Effector memory CD4-positive, alpha-beta T cell (primary cell): ENCODE measurements at regions not wholly inside any gene's neighbourhood (a gene's known extent, or its start where the extent isn't known, plus 50 kb on each side); places are given as distances from the start of the nearest gene placed in this dataset.

ENCODE experiments used
- DNase-seq, 3 donors: peaks; one replicate each; pipeline ENCODE4 v3.0.0-alpha.2; 2020
- H3K27ac ChIP-seq: 2 replicates; pipeline ENCODE4 v1.7.0; 2013; ENCODE audit warnings: mild to moderate bottlenecking, low read length, moderate library complexity; ENCODE audit not compliant: insufficient read depth, poor library complexity, severe bottlenecking
- H3K27me3 ChIP-seq: replicated peaks from 2 replicates; pipeline ENCODE4 v1.7.0; 2013; ENCODE audit warnings: mild to moderate bottlenecking, low read length; ENCODE audit not compliant: insufficient read depth, control insufficient read depth, poor library complexity, severe bottlenecking
- H3K36me3 ChIP-seq: 2 replicates; pipeline ENCODE4 v1.7.0; 2013; ENCODE audit warnings: mild to moderate bottlenecking, low read length, moderate library complexity; ENCODE audit not compliant: control insufficient read depth, insufficient read depth
- H3K4me1 ChIP-seq: 2 replicates; pipeline ENCODE4 v1.7.0; 2013; ENCODE audit warnings: low read length, mild to moderate bottlenecking; ENCODE audit not compliant: control insufficient read depth, insufficient read depth, poor library complexity, severe bottlenecking
- H3K4me3 ChIP-seq: 2 replicates; pipeline ENCODE4 v1.7.0; 2013; ENCODE audit warnings: low read length, low read depth, mild to moderate bottlenecking; ENCODE audit not compliant: insufficient read depth, poor library complexity, severe bottlenecking
- H3K9me3 ChIP-seq: 2 replicates; pipeline ENCODE4 v1.7.0; 2013; ENCODE audit warnings: mild to moderate bottlenecking, low read length, moderate library complexity; ENCODE audit not compliant: control insufficient read depth

DNA sequence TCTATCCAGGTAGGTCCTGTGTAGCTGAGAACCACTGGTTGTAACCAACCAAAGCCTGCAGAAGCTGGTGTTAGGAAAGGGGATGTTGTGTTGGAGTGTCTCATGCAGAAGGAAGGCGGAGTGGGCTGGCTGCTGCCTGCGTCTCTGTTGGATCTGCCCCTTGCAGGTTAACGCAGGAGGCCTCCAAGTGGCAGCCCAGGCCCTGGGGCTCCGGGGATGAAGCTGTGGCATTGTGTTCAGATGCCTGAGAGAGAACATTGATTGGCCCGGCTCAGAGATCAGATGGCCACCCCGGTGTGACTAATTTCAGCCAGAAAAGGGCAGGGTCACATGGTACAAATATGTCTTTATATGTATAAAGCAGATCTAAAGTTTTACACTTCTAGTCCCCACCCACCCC is 216.0 kb downstream of the GLI2 start:
- no peaks in the 10 kb centered on the region for H3K36me3 ChIP-seq
- H3K27me3 ChIP-seq: no peaks in the 10 kb centered on the region
- DNase-seq: no peak
- H3K9me3 ChIP-seq: no peaks in the 10 kb centered on the region
- no peaks in the 10 kb centered on the region for H3K4me1 ChIP-seq
- no peak overlapping the region for H3K4me3 ChIP-seq
- H3K27ac ChIP-seq: no peak overlapping the region

DNA sequence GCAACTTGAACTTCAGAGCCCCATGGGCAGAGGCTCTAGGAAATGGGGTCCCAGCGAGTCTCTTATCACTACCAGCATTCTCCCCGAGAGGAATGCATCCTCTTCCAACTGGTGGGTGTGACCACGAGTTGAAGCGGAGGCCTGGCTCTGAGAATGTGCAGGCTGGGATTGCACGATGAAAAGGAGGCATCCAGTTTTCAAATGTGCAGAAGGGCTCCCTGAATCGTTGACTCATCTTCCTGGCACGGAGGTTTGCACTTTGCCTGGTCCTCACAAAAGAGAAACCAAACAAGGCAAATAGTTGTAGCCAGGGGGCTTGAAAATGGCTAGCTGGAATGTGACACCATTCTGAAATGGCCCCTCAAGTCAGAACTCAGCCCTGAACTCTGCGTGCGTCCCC is 216.7 kb downstream of the GLI2 start:
- DNase-seq: no peak
- no peak overlapping the region for H3K27ac ChIP-seq
- no peak overlapping the region for H3K4me3 ChIP-seq
- H3K36me3 ChIP-seq: no peaks in the 10 kb centered on the region
- H3K4me1 ChIP-seq: no peaks in the 10 kb centered on the region
- no peaks in the 10 kb centered on the region for H3K9me3 ChIP-seq
- no peaks in the 10 kb centered on the region for H3K27me3 ChIP-seq

DNA sequence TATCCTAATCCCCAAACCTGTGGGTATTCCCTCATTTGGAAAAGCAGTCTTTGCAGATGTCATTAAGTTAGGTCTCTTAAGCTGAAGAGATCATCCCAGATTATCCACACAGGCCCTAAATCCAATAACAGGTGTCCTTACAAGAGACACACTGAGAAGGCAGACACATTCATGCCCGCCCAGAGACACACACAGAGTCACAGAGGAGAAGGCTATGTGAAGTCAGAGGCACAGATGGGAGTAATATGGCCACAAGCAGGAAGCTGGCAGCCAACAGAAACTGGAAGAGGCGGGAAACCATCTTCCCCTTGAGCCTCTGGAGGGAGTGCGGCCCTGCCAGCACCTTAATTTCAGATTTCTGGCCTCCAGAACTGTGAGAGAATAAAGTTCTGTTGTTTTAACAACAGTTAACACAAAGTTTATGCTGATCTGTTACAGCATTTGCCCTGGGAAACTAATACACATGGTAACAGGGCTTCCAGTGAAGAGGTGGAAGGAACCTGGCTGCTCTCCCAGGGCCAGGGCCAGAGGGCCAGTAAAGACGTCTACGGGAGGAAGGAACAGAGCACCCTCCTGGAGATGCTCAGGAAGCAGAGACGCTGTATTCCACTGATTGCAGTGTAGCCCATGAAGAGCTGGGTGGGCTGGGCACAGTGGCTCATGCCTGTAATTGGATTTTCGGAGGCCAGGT is 217.5 kb downstream of the GLI2 start:
- Histone ChIP-seq H3K36me3 (no peaks in the 10 kb centered on the region), H3K9me3 (no peaks in the 10 kb centered on the region), H3K4me1 (no peaks in the 10 kb centered on the region), H3K4me3 (no peak overlapping the region), H3K27me3 (no peaks in the 10 kb centered on the region), H3K27ac (no peak overlapping the region)
- no peak for DNase-seq

DNA sequence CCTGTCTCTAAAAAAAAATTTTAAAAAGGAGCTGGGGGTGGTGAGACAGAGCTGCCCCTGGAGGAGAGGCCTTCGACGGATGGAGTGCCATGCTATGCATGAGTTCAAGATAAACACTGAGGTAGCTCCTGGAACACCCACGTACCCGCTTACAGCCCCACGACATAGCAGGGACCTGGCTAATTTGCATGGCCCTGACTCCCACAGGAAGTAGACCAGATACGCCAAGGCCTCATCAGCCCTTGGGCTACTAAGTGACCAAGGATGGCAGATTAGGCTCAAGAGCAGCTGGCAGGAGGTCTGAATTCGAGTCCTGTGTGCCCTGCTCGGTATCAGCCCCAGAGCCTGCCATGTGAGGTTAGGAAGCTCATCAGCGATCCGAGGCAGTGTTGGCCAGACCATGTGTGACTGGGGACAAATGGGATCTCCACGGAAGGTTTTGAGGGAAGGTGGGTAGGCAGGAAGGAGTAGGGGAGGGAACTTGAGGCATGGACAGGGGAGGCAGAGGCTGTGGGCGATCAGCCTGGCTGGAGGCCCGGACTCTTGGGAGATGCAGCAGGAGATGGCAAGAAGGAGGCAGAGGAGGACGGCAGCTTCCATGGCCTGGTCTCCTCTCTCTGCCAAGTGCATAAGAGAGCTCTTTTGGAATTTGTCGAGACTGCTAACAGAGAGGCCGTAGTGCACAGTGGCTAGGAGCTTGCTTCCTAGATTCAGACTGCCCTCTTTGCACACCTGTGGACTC is 218.3 kb downstream of the GLI2 start:
- Histone ChIP-seq H3K27me3 (no peaks in the 10 kb centered on the region), H3K27ac (no peak overlapping the region), H3K4me3 (no peak overlapping the region), H3K36me3 (no peaks in the 10 kb centered on the region), H3K9me3 (no peaks in the 10 kb centered on the region), H3K4me1 (no peaks in the 10 kb centered on the region)
- DNase-seq: no peak

DNA sequence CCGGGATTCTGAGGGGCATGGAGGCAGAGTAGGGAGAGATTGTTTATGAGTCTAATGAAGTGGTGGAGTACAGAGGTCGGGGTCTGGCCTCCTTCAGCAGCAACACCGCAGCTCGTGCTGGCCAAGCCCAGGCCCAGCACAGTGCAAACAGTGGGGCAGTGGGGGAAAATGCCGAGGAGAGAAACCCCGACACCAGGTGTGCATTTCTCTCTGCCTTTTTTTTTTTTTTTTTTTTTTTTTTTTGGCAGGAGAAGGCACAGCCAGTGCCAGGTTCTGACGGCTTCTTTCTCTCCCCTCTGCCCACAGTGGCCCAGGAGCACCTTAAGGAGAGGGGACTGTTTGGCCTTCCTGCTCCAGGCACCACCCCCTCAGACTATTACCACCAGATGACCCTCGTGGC is 219.3 kb downstream of the GLI2 start:
- H3K4me3 ChIP-seq: no peak overlapping the region
- DNase-seq: no peak
- H3K27me3 ChIP-seq: no peaks in the 10 kb centered on the region
- H3K9me3 ChIP-seq: no peaks in the 10 kb centered on the region
- no peak overlapping the region for H3K27ac ChIP-seq
- no peaks in the 10 kb centered on the region for H3K4me1 ChIP-seq
- no peaks in the 10 kb centered on the region for H3K36me3 ChIP-seq

GRCh38 chr2:120955427-120955826 is 219.8 kb downstream of the GLI2 start:
- no peaks in the 10 kb centered on the region for H3K27me3 ChIP-seq
- H3K4me1 ChIP-seq: no peaks in the 10 kb centered on the region
- DNase-seq: no peak
- H3K27ac ChIP-seq: no peak overlapping the region
- no peaks in the 10 kb centered on the region for H3K36me3 ChIP-seq
- H3K4me3 ChIP-seq: no peak overlapping the region
- no peaks in the 10 kb centered on the region for H3K9me3 ChIP-seq

DNA sequence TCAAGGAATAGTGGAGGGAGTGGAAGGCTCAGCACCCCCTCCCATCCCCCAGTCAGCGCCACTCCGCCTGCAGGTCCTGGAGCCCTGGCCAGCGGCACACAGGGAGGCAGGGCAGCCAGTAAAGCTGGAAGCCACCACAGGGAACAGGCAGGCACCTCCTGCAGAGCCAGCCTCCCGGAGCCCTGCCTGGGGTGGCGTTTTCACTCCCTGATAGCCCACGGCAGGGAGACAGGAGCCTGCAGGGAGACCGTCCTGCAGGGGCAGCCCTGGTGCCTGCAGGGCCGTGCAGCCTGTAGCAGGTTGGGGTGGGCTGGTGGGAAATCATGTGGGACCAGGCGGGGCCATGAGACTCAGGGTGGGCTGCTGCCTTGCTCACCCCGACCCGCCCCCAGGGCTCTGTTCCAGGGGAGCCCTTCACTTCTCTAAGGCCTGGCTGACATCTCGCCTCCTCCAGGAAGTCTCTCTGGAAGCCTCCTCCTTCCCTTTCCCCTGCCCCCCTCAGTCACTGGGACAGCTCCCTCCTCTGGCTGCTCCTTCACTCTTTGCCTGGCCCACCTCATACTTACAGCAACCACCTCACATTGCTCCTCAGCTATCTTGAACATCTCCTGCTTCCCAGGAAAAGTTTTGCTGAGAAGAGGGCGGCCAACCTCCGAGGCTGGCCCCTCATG is 221.0 kb downstream of the GLI2 start:
- no peaks in the 10 kb centered on the region for H3K9me3 ChIP-seq
- H3K36me3 ChIP-seq: no peaks in the 10 kb centered on the region
- H3K27me3 ChIP-seq: no peaks in the 10 kb centered on the region
- H3K4me1 ChIP-seq: no peaks in the 10 kb centered on the region
- no peak overlapping the region for H3K4me3 ChIP-seq
- no peak for DNase-seq
- H3K27ac ChIP-seq: no peak overlapping the region

DNA sequence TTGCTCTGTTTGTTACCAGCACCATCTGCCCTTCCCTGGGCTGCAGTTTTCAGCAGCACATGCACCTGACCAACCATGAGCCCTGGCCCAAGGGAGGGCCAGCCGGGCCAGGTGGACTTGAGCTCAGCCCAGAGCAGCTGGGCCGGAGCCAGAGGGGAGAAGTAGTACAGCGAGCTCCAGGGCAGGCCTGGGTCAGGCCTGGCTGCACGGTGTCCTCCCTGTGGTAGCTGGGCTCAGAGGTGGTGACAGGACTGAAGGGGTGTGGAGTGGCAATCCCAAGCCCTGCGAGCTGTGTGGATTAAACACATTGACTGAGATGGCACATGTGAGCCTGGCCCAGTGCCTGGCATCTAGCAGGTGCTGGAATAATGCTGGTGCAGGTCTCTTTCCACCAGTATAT is 222.2 kb downstream of the GLI2 start:
- Histone ChIP-seq H3K27ac (no peak overlapping the region), H3K4me3 (no peak overlapping the region), H3K27me3 (no peaks in the 10 kb centered on the region), H3K9me3 (no peaks in the 10 kb centered on the region), H3K36me3 (no peaks in the 10 kb centered on the region), H3K4me1 (no peaks in the 10 kb centered on the region)
- no peak for DNase-seq

- no peaks in the 10 kb centered on the region for H3K36me3 ChIP-seq
- H3K4me1 ChIP-seq: no peaks in the 10 kb centered on the region
- no peaks in the 10 kb centered on the region for H3K9me3 ChIP-seq
- DNase-seq: no peak
- no peak overlapping the region for H3K27ac ChIP-seq
- no peaks in the 10 kb centered on the region for H3K27me3 ChIP-seq
- no peak overlapping the region for H3K4me3 ChIP-seq
These were observed 223.1 kb downstream of the GLI2 start for GRCh38 chr2:120958623-120959366.
